Kidney (tissue), 13 donors: ENCODE measurements at regions not wholly inside any gene's neighbourhood (a gene's known extent, or its start where the extent isn't known, plus 50 kb on each side); places are given as distances from the start of the nearest gene placed in this dataset.

Source experiments
- DNase-seq, 5 donors: peaks; one replicate each; pipeline ENCODE4 v3.0.0-alpha.2; 2013 to 2020
- FAIRE-seq: peaks from 2 replicates; lab custom pipeline; 2012; peaks lifted over from hg19 to GRCh38; lab: Jason Lieb, UNC
- H3K27ac ChIP-seq, 2 donors: one replicate each; pipeline ENCODE4 v1.7.0; 2013; ENCODE audit warnings: low read depth in 2 of 2, low read length in 2 of 2, inconsistent platforms in 1 of 2
- H3K27me3 ChIP-seq: one replicate; pipeline ENCODE4 v1.7.1; 2013; ENCODE audit warnings: low read length, inconsistent platforms; ENCODE audit not compliant: control insufficient read depth, insufficient read depth
- H3K36me3 ChIP-seq, 3 donors: one replicate each; pipeline versions ENCODE4 v1.7.0 to v1.7.1; 2013; ENCODE audit warnings: low read length in 3 of 3, control low read depth in 1 of 3, inconsistent platforms in 1 of 3; ENCODE audit not compliant: insufficient read depth in 3 of 3, control insufficient read depth in 2 of 3
- H3K4me1 ChIP-seq, 3 donors: one replicate each; pipeline versions ENCODE4 v1.7.0 to v1.7.1; 2013; ENCODE audit warnings: low read length in 3 of 3, inconsistent platforms in 1 of 3, low read depth in 1 of 3; ENCODE audit not compliant: control insufficient read depth in 2 of 3, insufficient read depth in 2 of 3
- H3K4me3 ChIP-seq, 3 donors: one replicate each; pipeline versions ENCODE4 v1.7.0 to v1.8.1; 2013; ENCODE audit warnings: low read length in 3 of 3, control low read depth in 1 of 3, inconsistent platforms in 1 of 3
- H3K9ac ChIP-seq, 3 donors: one replicate each; pipeline versions ENCODE4 v1.7.0 to v1.7.1; 2013; ENCODE audit warnings: low read length in 3 of 3, control low read depth in 1 of 3, inconsistent platforms in 1 of 3
- H3K9me3 ChIP-seq, 3 donors: one replicate each; pipeline versions ENCODE4 v1.7.0 to v1.7.1; 2013; ENCODE audit warnings: low read length in 3 of 3, control low read depth in 1 of 3, inconsistent platforms in 1 of 3; ENCODE audit not compliant: control insufficient read depth in 2 of 3, insufficient read depth in 1 of 3
- CTCF ChIP-seq: IDR thresholded peaks from 3 replicates; pipeline ENCODE4 v1.5.1; 2012; ENCODE audit warnings: mild to moderate bottlenecking, moderate library complexity, borderline replicate concordance; ENCODE audit not compliant: insufficient read depth; ENCODE audit errors: extremely low read depth
- intact Hi-C: fragments of 100-400 bp; cut with DNase I; formaldehyde crosslinking; loops from one replicate; pipeline ENCODE4 v1.11.1; 2022
- donor health status: control.
- donor health status: control.
- donor health status: control.
- donor health status: control.
- donor health status: control.
- donor health status: DM: yes; HTN: yes; CAD: no.
- donor health status: Normal renal cell carcinoma (clear cell type).

GRCh38 chr15:37758412-37758811, 176.0 kb upstream of the TMCO5A start:
- FAIRE-seq = no peak
- intact Hi-C loops = no loop called here
- Histone ChIP-seq H3K4me3 (no peak overlapping the region), H3K36me3 (no peaks in the 10 kb centered on the region), H3K9me3 (no peaks in the 10 kb centered on the region), H3K27ac (no peak overlapping the region), H3K27me3 (no peaks in the 10 kb centered on the region), H3K9ac (no peak overlapping the region), H3K4me1 (no peaks in the 10 kb centered on the region)
- no peak for TF ChIP-seq CTCF
- peak in 1 of 5 donors; percentile 4 for DNase-seq

- H3K9ac ChIP-seq = no peak overlapping the region
- peak; percentile 46 for TF ChIP-seq CTCF
- peak; percentile 57 for FAIRE-seq
- peak overlapping the region in 1 of 3 donors; percentile 30 for H3K4me3 ChIP-seq
- H3K9me3 ChIP-seq = no peaks in the 10 kb centered on the region
- no peak overlapping the region for H3K27ac ChIP-seq
- intact Hi-C loops = no loop called here
- H3K27me3 ChIP-seq = no peaks in the 10 kb centered on the region
- no peaks in the 10 kb centered on the region for H3K36me3 ChIP-seq
- peak in 2 of 5 donors; percentile 45 to 64 for DNase-seq
- peaks cover 0 to 4% (median 0%) of the 10 kb centered on the region in 3 donors for H3K4me1 ChIP-seq
Measured at GRCh38 chr15:37764733-37765191, 169.7 kb upstream of the TMCO5A start.

GRCh38 chr15:37765786-37766185, 168.7 kb upstream of the TMCO5A start:
- H3K27me3 ChIP-seq = no peaks in the 10 kb centered on the region
- H3K4me1 ChIP-seq = peaks cover 0 to 4% (median 0%) of the 10 kb centered on the region in 3 donors
- no peak overlapping the region for H3K4me3 ChIP-seq
- H3K27ac ChIP-seq = no peak overlapping the region
- H3K9me3 ChIP-seq = no peaks in the 10 kb centered on the region
- intact Hi-C loops = no loop called here
- no peak for FAIRE-seq
- no peak overlapping the region for H3K9ac ChIP-seq
- peak in 2 of 5 donors; percentile 3 to 11 for DNase-seq
- H3K36me3 ChIP-seq = no peaks in the 10 kb centered on the region
- no peak for TF ChIP-seq CTCF
